GM12878 (cell line): ENCODE measurements at regions not wholly inside any gene's neighbourhood (a gene's known extent, or its start where the extent isn't known, plus 50 kb on each side); places are given as distances from the start of the nearest gene placed in this dataset.

ENCODE experiments used
- ATAC-seq: fragments of 200-7000 bp; cut with Tn5 transposase; 3 replicates; pipeline ENCODE4 v1.9.1; 2020; ENCODE audit warnings: mild to moderate bottlenecking, moderate library complexity
- BruUV-seq: library from RNA; stranded (reverse); fragments of 400-500 nt; replicated peaks from 2 replicates; lab custom pipeline; 2021; lab: Mats Ljungman, UMichigan
- CTCF ChIA-PET: fragments of 300-600 bp; sonication (Branson Sonifier 250); formaldehyde crosslinking; extraction: SDS; loops from one replicate; lab custom pipeline; 2021; ENCODE audit warnings: inconsistent platforms; lab: Yijun Ruan, JAX
- POLR2A ChIA-PET: fragments of 350-600 bp; formaldehyde crosslinking; extraction: SDS; loops from one replicate; lab custom pipeline; 2021; ENCODE audit warnings: inconsistent platforms; lab: Charles Lee
- RAD21 ChIA-PET: fragments of 300-600 bp; sonication (Branson Sonifier 250); formaldehyde crosslinking; loops from one replicate; lab custom pipeline; 2023; ENCODE audit warnings: antibody characterized with exemption; ENCODE audit not compliant: unreplicated experiment; lab: Charles Lee
- SMC1A ChIA-PET: fragments of 300-600 bp; sonication (Branson Sonifier 250); formaldehyde crosslinking; loops from one replicate; lab custom pipeline; 2023; ENCODE audit not compliant: unreplicated experiment, uncharacterized antibody; lab: Charles Lee
- DNase-seq: peaks from one replicate; pipeline ENCODE4 v3.0.0-alpha.2; 2011; ENCODE audit warnings: low read depth, low spot score
- FAIRE-seq: peaks from 3 replicates; lab custom pipeline; 2011; peaks lifted over from hg19 to GRCh38; lab: Jason Lieb, UNC
- H2AFZ ChIP-seq: 2 replicates; pipeline ENCODE4 v1.6.0; 2011; ENCODE audit warnings: low read depth, low read length, control low read depth; ENCODE audit not compliant: control insufficient read depth
- H3K27ac ChIP-seq: 2 replicates; pipeline ENCODE4 v1.5.1; 2011; ENCODE audit warnings: control low read depth; ENCODE audit not compliant: control insufficient read depth, insufficient read depth
- H3K27me3 ChIP-seq, 2 experiments: replicated peaks in 1 of 2; 2 replicates each; pipeline versions ENCODE4 v1.6.0 to v1.6.1; 2011; ENCODE audit warnings: low read length in 1 of 2; ENCODE audit not compliant: control insufficient read depth in 2 of 2, insufficient read depth in 2 of 2
- H3K36me3 ChIP-seq, 2 experiments: 2 replicates each; pipeline ENCODE4 v1.5.1; 2011; ENCODE audit warnings: low read length in 1 of 2; ENCODE audit not compliant: control insufficient read depth in 2 of 2, insufficient read depth in 2 of 2
- H3K4me1 ChIP-seq: 2 replicates; pipeline ENCODE4 v1.6.1; 2011; ENCODE audit warnings: mild to moderate bottlenecking, low read length, moderate library complexity, mixed read lengths; ENCODE audit not compliant: control insufficient read depth, insufficient read depth
- H3K4me2 ChIP-seq: 2 replicates; pipeline ENCODE4 v1.6.0; 2011; ENCODE audit warnings: control low read depth; ENCODE audit not compliant: control insufficient read depth, insufficient read depth
- H3K4me3 ChIP-seq: fragments of 200-600 bp; sonication (generic); 2 replicates; pipeline ENCODE4 v1.5.1; 2016
- H3K79me2 ChIP-seq: 2 replicates; pipeline ENCODE4 v1.6.0; 2011; ENCODE audit warnings: low read length; ENCODE audit not compliant: control insufficient read depth, insufficient read depth
- H3K9ac ChIP-seq: 2 replicates; pipeline ENCODE4 v1.8.0; 2011; ENCODE audit warnings: low read length, control low read depth, mixed read lengths; ENCODE audit not compliant: control insufficient read depth, insufficient read depth
- H3K9me3 ChIP-seq: replicated peaks from 3 replicates; pipeline ENCODE4 v1.5.1; 2011; ENCODE audit warnings: mild to moderate bottlenecking, low read length; ENCODE audit not compliant: control insufficient read depth, insufficient read depth
- H4K20me1 ChIP-seq: 2 replicates; pipeline ENCODE4 v1.6.0; 2011; ENCODE audit not compliant: control insufficient read depth, insufficient read depth
- ATF3 ChIP-seq: IDR thresholded peaks from 2 replicates; pipeline ENCODE4 v1.6.1; 2011; ENCODE audit warnings: low read depth, mild to moderate bottlenecking, low read length, moderate library complexity, borderline replicate concordance; ENCODE audit errors: extremely low read depth
- ESRRA ChIP-seq: IDR thresholded peaks from 2 replicates; pipeline ENCODE4 v1.6.1; 2012; ENCODE audit warnings: mild to moderate bottlenecking, low read length, improper control_type of control experiment
- FOS ChIP-seq: IDR thresholded peaks from 3 replicates; pipeline ENCODE4 v1.6.1; 2011; ENCODE audit warnings: borderline replicate concordance; ENCODE audit not compliant: insufficient read length; ENCODE audit errors: extremely low read depth
- FOXM1 ChIP-seq: IDR thresholded peaks from 2 replicates; pipeline ENCODE4 v1.6.1; 2012; ENCODE audit warnings: low read depth, mild to moderate bottlenecking, inconsistent platforms, low read length, moderate library complexity
- HCFC1 ChIP-seq: fragments of 150-350 bp; IDR thresholded peaks from 2 replicates; pipeline ENCODE4 v1.6.1; 2014; ENCODE audit warnings: low read length
- MEF2A ChIP-seq: IDR thresholded peaks from 2 replicates; pipeline ENCODE4 v1.6.1; 2011; ENCODE audit warnings: low read depth, mild to moderate bottlenecking, low read length, moderate library complexity; ENCODE audit not compliant: insufficient read depth
- NKRF ChIP-seq: fragments of 450-650 bp; conservative IDR thresholded peaks from 2 replicates; pipeline ENCODE4 v1.6.1; 2017; ENCODE audit warnings: mild to moderate bottlenecking, moderate library complexity
- NR2F1 ChIP-seq: fragments of 450-650 bp; conservative IDR thresholded peaks from 2 replicates; pipeline ENCODE4 v1.6.1; 2017; ENCODE audit warnings: mild to moderate bottlenecking
- PKNOX1 ChIP-seq: fragments of 450-650 bp; IDR thresholded peaks from 2 replicates; pipeline ENCODE4 v1.6.1; 2016; ENCODE audit warnings: mild to moderate bottlenecking
- SMAD5 ChIP-seq: IDR thresholded peaks from 2 replicates; pipeline ENCODE4 v1.6.1; 2016; ENCODE audit warnings: antibody characterized with exemption, low read depth
- SMARCA5 ChIP-seq: fragments of 450-650 bp; IDR thresholded peaks from 2 replicates; pipeline ENCODE4 v1.6.1; 2017; ENCODE audit warnings: mild to moderate bottlenecking
- SMC3 ChIP-seq: IDR thresholded peaks from 2 replicates; pipeline ENCODE4 v1.6.1; 2011; ENCODE audit warnings: low read length, improper control_type of control experiment, borderline replicate concordance
- SP1 ChIP-seq: IDR thresholded peaks from one replicate; pipeline ENCODE4 v1.6.1; 2011; ENCODE audit warnings: low read depth, low read length
- SREBF2 ChIP-seq: IDR thresholded peaks from 2 replicates; pipeline ENCODE4 v1.6.1; 2012; ENCODE audit warnings: mild to moderate bottlenecking, low read length
- STAT1 ChIP-seq: fragments of 450-650 bp; conservative IDR thresholded peaks from 2 replicates; pipeline ENCODE4 v1.6.1; 2014; ENCODE audit warnings: antibody characterized with exemption, mild to moderate bottlenecking
- TBL1XR1 ChIP-seq: IDR thresholded peaks from 2 replicates; pipeline ENCODE4 v1.6.1; 2012; ENCODE audit warnings: low read depth, low read length, improper control_type of control experiment
- ZNF592 ChIP-seq: fragments of 450-650 bp; IDR thresholded peaks from 2 replicates; pipeline ENCODE4 v1.6.1; 2017; ENCODE audit warnings: mild to moderate bottlenecking, moderate library complexity
- WGBS: methylation state at CpG from one replicate; pipeline ENCODE4 v1.1.6; 2016; ENCODE audit warnings: low lambda C conversion rate; ENCODE audit not compliant: insufficient replicate concordance, insufficient coverage; ENCODE audit errors: missing lambda C conversion rate; 5-methylcytosine and 5-hydroxymethylcytosine counted together
- in situ Hi-C: fragments of 300-500 bp; cut with MboI; formaldehyde crosslinking; loops from 9 replicates; pipeline ENCODE4 v1.14.3; 2018; ENCODE audit warnings: mixed read lengths
- intact Hi-C: fragments of 100-400 bp; cut with micrococcal nuclease; formaldehyde crosslinking; loops from one replicate; pipeline ENCODE4 v1.14.2; 2022; ENCODE audit not compliant: unreplicated experiment

GRCh38 chr10:128972036-128972405 is 495.0 kb upstream of the MGMT start (continued):
- no peak for TF ChIP-seq ZNF592
- no peak for TF ChIP-seq SREBF2
- no peak for TF ChIP-seq HCFC1
- no peak for TF ChIP-seq SMAD5
- no peak for TF ChIP-seq MEF2A
- no peak for TF ChIP-seq NR2F1
- TF ChIP-seq FOXM1, result no peak
- TF ChIP-seq SMARCA5, result no peak

- Histone ChIP-seq H3K4me3 (no peak overlapping the region), H3K79me2 (no peaks in the 10 kb centered on the region), H4K20me1 (no peaks in the 10 kb centered on the region), H2AFZ (no peak overlapping the region), H3K9me3 (no peaks in the 10 kb centered on the region), H3K4me1 (no peaks in the 10 kb centered on the region), H3K4me2 (no peak overlapping the region), H3K27me3 (no peaks in the 10 kb centered on the region), H3K36me3 (no peaks in the 10 kb centered on the region), H3K27ac (no peak overlapping the region), H3K9ac (no peak overlapping the region)
- intact Hi-C loops, result no loop called here
- in situ Hi-C loops, result no loop called here
- WGBS, result 16% methylated on average over 6 of the region's 6 CpGs
- DNase-seq, result no peak
- ChIA-PET SMC1A (no interaction called here), RAD21 (no interaction called here), CTCF (no interaction called here), POLR2A (no interaction called here)
- no peak for FAIRE-seq
- ATAC-seq, result no peak
- BruUV-seq, result no TSS peak
- no peak for TF ChIP-seq ATF3
- no peak for TF ChIP-seq SMC3
- no peak for TF ChIP-seq STAT1
- no peak for TF ChIP-seq NKRF
- TF ChIP-seq TBL1XR1, result no peak
- no peak for TF ChIP-seq ESRRA
- no peak for TF ChIP-seq PKNOX1
- TF ChIP-seq FOS, result no peak
- TF ChIP-seq SP1, result no peak
Observed at GRCh38 chr10:128973221-128973620, 493.8 kb upstream of the MGMT start.
